ENCODE measurements at regions not wholly inside any gene's neighbourhood (a gene's known extent, or its start where the extent isn't known, plus 50 kb on each side); places are given as distances from the start of the nearest gene placed in this dataset.

GRCh38 chr2:212695426-212695825 is 156.8 kb upstream of the ERBB4 start:
- no peak overlapping the region for H3K9ac ChIP-seq (ENCODE audit: insufficient read depth, low read length, poor library complexity, severe bottlenecking)
- H3K36me3 ChIP-seq (replicated peaks in 1 of 2; ENCODE audit: control insufficient read depth in 1 of 2, insufficient read depth in 2 of 2, low read length in 2 of 2), result no peaks in the 10 kb centered on the region
- no peaks in the 10 kb centered on the region for H3K79me2 ChIP-seq (ENCODE audit: insufficient read depth, low read length)
- H3K9me3 ChIP-seq (replicated peaks in 1 of 2; ENCODE audit: control insufficient read depth in 1 of 2, insufficient read depth in 1 of 2, low read length in 2 of 2), result no peaks in the 10 kb centered on the region
- no peaks in the 10 kb centered on the region for H3K27me3 ChIP-seq (ENCODE audit: control insufficient read depth in 2 of 2, insufficient read depth in 2 of 2, low read length in 2 of 2)
- Mint-ChIP-seq H3K4me1 (no peaks in the 10 kb centered on the region), H3K9me3 (no peaks in the 10 kb centered on the region), H3K27me3 (ENCODE audit: low read depth in 3 of 3) (no peaks in the 10 kb centered on the region), H3K36me3 (no peaks in the 10 kb centered on the region), H3K27ac (no peak overlapping the region), H3K4me3 (no peak overlapping the region)
- no peak overlapping the region for H3K27ac ChIP-seq (ENCODE audit: low read depth in 1 of 2, low read length in 2 of 2)
- WGBS (ENCODE audit: insufficient coverage), result no CpG with 5 or more reads among the region's 1 CpG
- no peak overlapping the region for H3K4me2 ChIP-seq (replicated peaks; ENCODE audit: extremely low read depth, low read length, poor library complexity, severe bottlenecking)
- no peaks in the 10 kb centered on the region for H3K4me1 ChIP-seq (ENCODE audit: control insufficient read depth in 1 of 2, insufficient read depth in 2 of 2, low read length in 2 of 2)
- H4K20me1 ChIP-seq (ENCODE audit: insufficient read depth, low read length), result no peaks in the 10 kb centered on the region
- no peak for DNase-seq
- no peak overlapping the region for H2AFZ ChIP-seq (ENCODE audit: insufficient read depth, low read depth, low read length, poor library complexity, severe bottlenecking)
- no peak overlapping the region for H3K4me3 ChIP-seq (replicated peaks in 1 of 3; ENCODE audit: low read depth in 2 of 3, low read length in 3 of 3)
- TF ChIP-seq, protein P1, sequence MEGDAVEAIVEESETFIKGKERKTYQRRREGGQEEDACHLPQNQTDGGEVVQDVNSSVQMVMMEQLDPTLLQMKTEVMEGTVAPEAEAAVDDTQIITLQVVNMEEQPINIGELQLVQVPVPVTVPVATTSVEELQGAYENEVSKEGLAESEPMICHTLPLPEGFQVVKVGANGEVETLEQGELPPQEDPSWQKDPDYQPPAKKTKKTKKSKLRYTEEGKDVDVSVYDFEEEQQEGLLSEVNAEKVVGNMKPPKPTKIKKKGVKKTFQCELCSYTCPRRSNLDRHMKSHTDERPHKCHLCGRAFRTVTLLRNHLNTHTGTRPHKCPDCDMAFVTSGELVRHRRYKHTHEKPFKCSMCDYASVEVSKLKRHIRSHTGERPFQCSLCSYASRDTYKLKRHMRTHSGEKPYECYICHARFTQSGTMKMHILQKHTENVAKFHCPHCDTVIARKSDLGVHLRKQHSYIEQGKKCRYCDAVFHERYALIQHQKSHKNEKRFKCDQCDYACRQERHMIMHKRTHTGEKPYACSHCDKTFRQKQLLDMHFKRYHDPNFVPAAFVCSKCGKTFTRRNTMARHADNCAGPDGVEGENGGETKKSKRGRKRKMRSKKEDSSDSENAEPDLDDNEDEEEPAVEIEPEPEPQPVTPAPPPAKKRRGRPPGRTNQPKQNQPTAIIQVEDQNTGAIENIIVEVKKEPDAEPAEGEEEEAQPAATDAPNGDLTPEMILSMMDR (IDR thresholded peaks at IDR 0.05), result no peak
- intact Hi-C loops (cut with micrococcal nuclease), result no loop called here

DNA sequence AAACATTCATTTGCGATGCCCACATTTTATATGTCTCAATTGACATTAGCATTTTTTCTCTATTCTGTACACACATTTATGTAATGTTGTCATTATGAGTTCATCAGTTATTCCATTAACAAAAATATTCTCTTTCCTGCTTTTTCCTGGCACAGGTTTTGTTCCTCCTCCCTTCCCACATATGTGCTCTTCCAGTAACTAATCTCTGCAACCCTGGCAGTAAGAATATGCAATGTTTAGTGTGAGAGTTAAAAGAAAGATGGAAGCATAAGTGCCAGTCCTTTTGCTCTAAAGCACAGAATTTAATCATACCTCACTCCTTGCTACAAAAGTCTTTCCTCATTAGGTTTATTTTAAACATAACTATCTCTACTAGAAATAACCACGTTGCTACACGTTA is 155.8 kb upstream of the ERBB4 start:
- H3K79me2 ChIP-seq (ENCODE audit: insufficient read depth, low read length), result no peaks in the 10 kb centered on the region
- no peak overlapping the region for H3K27ac ChIP-seq (ENCODE audit: low read depth in 1 of 2, low read length in 2 of 2)
- no peak overlapping the region for H3K4me3 Mint-ChIP-seq
- H3K4me2 ChIP-seq (replicated peaks; ENCODE audit: extremely low read depth, low read length, poor library complexity, severe bottlenecking), result no peak overlapping the region
- intact Hi-C loops (cut with micrococcal nuclease), result no loop called here
- no peaks in the 10 kb centered on the region for H4K20me1 ChIP-seq (ENCODE audit: insufficient read depth, low read length)
- H3K9me3 ChIP-seq (replicated peaks in 1 of 2; ENCODE audit: control insufficient read depth in 1 of 2, insufficient read depth in 1 of 2, low read length in 2 of 2), result no peaks in the 10 kb centered on the region
- no peaks in the 10 kb centered on the region for H3K27me3 ChIP-seq (ENCODE audit: control insufficient read depth in 2 of 2, insufficient read depth in 2 of 2, low read length in 2 of 2)
- H3K36me3 Mint-ChIP-seq, result no peaks in the 10 kb centered on the region
- no peaks in the 10 kb centered on the region for H3K36me3 ChIP-seq (replicated peaks in 1 of 2; ENCODE audit: control insufficient read depth in 1 of 2, insufficient read depth in 2 of 2, low read length in 2 of 2)
- no CpG with 5 or more reads among the region's 3 CpGs for WGBS (ENCODE audit: insufficient coverage)
- no peak for DNase-seq
- TF ChIP-seq, protein P1 (IDR thresholded peaks at IDR 0.05), result no peak
- H3K9ac ChIP-seq (ENCODE audit: insufficient read depth, low read length, poor library complexity, severe bottlenecking), result no peak overlapping the region
- H3K4me1 Mint-ChIP-seq, result no peaks in the 10 kb centered on the region
- no peak overlapping the region for H3K27ac Mint-ChIP-seq
- no peaks in the 10 kb centered on the region for H3K27me3 Mint-ChIP-seq (ENCODE audit: low read depth in 3 of 3)
- no peaks in the 10 kb centered on the region for H3K9me3 Mint-ChIP-seq
- no peaks in the 10 kb centered on the region for H3K4me1 ChIP-seq (ENCODE audit: control insufficient read depth in 1 of 2, insufficient read depth in 2 of 2, low read length in 2 of 2)
- no peak overlapping the region for H3K4me3 ChIP-seq (replicated peaks in 1 of 3; ENCODE audit: low read depth in 2 of 3, low read length in 3 of 3)
- no peak overlapping the region for H2AFZ ChIP-seq (ENCODE audit: insufficient read depth, low read depth, low read length, poor library complexity, severe bottlenecking)
